ENCODE measurements at regions not wholly inside any gene's neighbourhood (a gene's known extent, or its start where the extent isn't known, plus 50 kb on each side); places are given as distances from the start of the nearest gene placed in this dataset.

- DNase-seq = no peak
These were observed 176.2 kb upstream of the NOVA1 start for GRCh38 chr14:26773906-26774593.

- DNase-seq = no peak
These were observed 178.1 kb upstream of the NOVA1 start for GRCh38 chr14:26775765-26776563.

GRCh38 chr14:26791117-26791806 is 193.4 kb upstream of the NOVA1 start:
- no peak for DNase-seq

GRCh38 chr14:26794731-26795130 is 196.9 kb upstream of the NOVA1 start:
- DNase-seq = no peak

- DNase-seq = no peak
These were observed 210.6 kb upstream of the NOVA1 start for GRCh38 chr14:26808407-26808806.

GRCh38 chr14:26810631-26811030 is 212.8 kb upstream of the NOVA1 start:
- no peak for DNase-seq

GRCh38 chr14:26811756-26812305 is 214.0 kb upstream of the NOVA1 start:
- DNase-seq = no peak

GRCh38 chr14:26820138-26820537 is 222.3 kb upstream of the NOVA1 start:
- no peak for DNase-seq

GRCh38 chr14:26820572-26820971 is 222.7 kb upstream of the NOVA1 start:
- no peak for DNase-seq

- no peak for DNase-seq
These were observed 230.9 kb upstream of the NOVA1 start for GRCh38 chr14:26828741-26829140.

- DNase-seq = no peak
These were observed 235.9 kb upstream of the NOVA1 start for GRCh38 chr14:26833621-26834176.

- no peak for DNase-seq
These were observed 238.2 kb upstream of the NOVA1 start for GRCh38 chr14:26835979-26836570.

- DNase-seq = no peak
These were observed 241.6 kb upstream of the NOVA1 start for GRCh38 chr14:26839481-26839880.

GRCh38 chr14:26841326-26841725 is 243.5 kb upstream of the NOVA1 start:
- no peak for DNase-seq

- no peak for DNase-seq
These were observed 244.3 kb upstream of the NOVA1 start for GRCh38 chr14:26841920-26842741.

- no peak for DNase-seq
These were observed 247.5 kb upstream of the NOVA1 start for GRCh38 chr14:26845151-26845818.

- no peak for DNase-seq
These were observed 248.6 kb upstream of the NOVA1 start for GRCh38 chr14:26846388-26846787.

GRCh38 chr14:26849514-26849913 is 251.7 kb upstream of the NOVA1 start:
- no peak for DNase-seq

- no peak for DNase-seq
These were observed 254.0 kb upstream of the NOVA1 start for GRCh38 chr14:26851793-26852192.

- no peak for DNase-seq
These were observed 257.4 kb upstream of the NOVA1 start for GRCh38 chr14:26855077-26855753.
